ENCODE measurements at regions not wholly inside any gene's neighbourhood (a gene's known extent, or its start where the extent isn't known, plus 50 kb on each side); places are given as distances from the start of the nearest gene placed in this dataset.

DNA sequence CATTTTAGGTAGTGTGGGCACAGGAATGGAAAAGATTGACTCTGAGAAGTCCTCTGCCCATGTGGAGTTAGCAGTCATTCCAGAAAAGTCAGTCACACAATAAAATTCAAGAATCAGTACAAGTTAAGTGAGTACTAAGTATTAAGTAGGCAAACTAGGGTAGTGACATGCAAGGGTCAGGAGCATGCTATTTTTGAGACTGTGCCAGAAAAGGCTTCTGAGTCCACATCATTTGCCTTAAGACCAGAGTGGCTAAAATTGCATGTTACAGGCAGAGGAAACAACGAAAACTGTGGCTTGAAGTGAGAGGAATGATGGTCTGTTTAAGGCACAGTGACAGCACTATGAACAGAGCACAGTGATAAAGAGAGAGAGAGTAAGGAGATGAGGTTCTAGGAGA, 108.9 kb downstream of the SLC6A15 start:
- Histone ChIP-seq H3K14ac (replicated peaks; ENCODE audit: low read depth, low read length) (no peak overlapping the region), H2BK20ac (ENCODE audit: low read depth, low read length) (no peak overlapping the region), H3K56ac (ENCODE audit: extremely low read depth, insufficient read depth, low read length) (no peak overlapping the region), H2AK9ac (replicated peaks; ENCODE audit: low read depth, low read length, poor library complexity) (no peak overlapping the region), H3K27me3 (ENCODE audit: control insufficient read depth, insufficient read depth, low read length) (no peaks in the 10 kb centered on the region), H3K4me2 (ENCODE audit: low read depth, low read length) (no peak overlapping the region), H3K4ac (ENCODE audit: low read depth, low read length) (no peak overlapping the region), H2BK15ac (ENCODE audit: low read depth, low read length) (no peak overlapping the region), H2BK120ac (ENCODE audit: low read depth, low read length) (no peak overlapping the region), H4K20me1 (ENCODE audit: insufficient read depth, low read length) (no peaks in the 10 kb centered on the region), H3K36me3 (ENCODE audit: control insufficient read depth, insufficient read depth, low read length) (no peaks in the 10 kb centered on the region), H3K9me1 (ENCODE audit: insufficient read depth, low read length) (no peaks in the 10 kb centered on the region), H3K9me3 (ENCODE audit: control insufficient read depth, insufficient read depth, low read length) (no peaks in the 10 kb centered on the region), H2AFZ (replicated peaks; ENCODE audit: low read length, poor library complexity) (no peak overlapping the region), H3K23ac (ENCODE audit: low read depth, low read length) (no peak overlapping the region), H3K18ac (ENCODE audit: low read depth, low read length) (no peak overlapping the region), H3K27ac (ENCODE audit: insufficient read depth, low read length) (no peak overlapping the region), H4K5ac (ENCODE audit: low read depth, low read length) (no peak overlapping the region), H2BK5ac (ENCODE audit: low read depth, low read length, poor library complexity, severe bottlenecking) (no peak overlapping the region), H3K9ac (ENCODE audit: low read depth, low read length) (no peak overlapping the region), H4K8ac (ENCODE audit: low read depth in 2 of 2, low read length in 2 of 2) (no peak overlapping the region), H2AK5ac (ENCODE audit: low read depth, low read length) (no peak overlapping the region), H3K4me3 (ENCODE audit: insufficient read depth, low read depth, low read length) (no peak overlapping the region), H4K91ac (ENCODE audit: insufficient read depth, low read depth, low read length) (no peak overlapping the region), H3K79me1 (ENCODE audit: low read depth in 1 of 2, low read length in 2 of 2) (no peaks in the 10 kb centered on the region), H3K4me1 (ENCODE audit: control insufficient read depth, insufficient read depth, low read length) (no peaks in the 10 kb centered on the region)
- ATAC-seq (ENCODE audit: low read depth), result no peak
- no peak for TF ChIP-seq BHLHE40 (IDR thresholded peaks at IDR 0.05; ENCODE audit: low read depth, low read length)
- TF ChIP-seq RAD21 (IDR thresholded peaks at IDR 0.05; ENCODE audit: low read length), result no peak
- no peak for TF ChIP-seq FOS (IDR thresholded peaks at IDR 0.05; ENCODE audit: low read depth, low read length)
- TF ChIP-seq MXI1 (IDR thresholded peaks at IDR 0.05; ENCODE audit: borderline replicate concordance, low read depth, low read length), result no peak
- TF ChIP-seq NFE2L2 (IDR thresholded peaks at IDR 0.05; ENCODE audit: low read depth, low read length), result no peak
- TF ChIP-seq RCOR1 (IDR thresholded peaks at IDR 0.05; ENCODE audit: insufficient replicate concordance, low read length), result no peak
- TF ChIP-seq, protein P1, sequence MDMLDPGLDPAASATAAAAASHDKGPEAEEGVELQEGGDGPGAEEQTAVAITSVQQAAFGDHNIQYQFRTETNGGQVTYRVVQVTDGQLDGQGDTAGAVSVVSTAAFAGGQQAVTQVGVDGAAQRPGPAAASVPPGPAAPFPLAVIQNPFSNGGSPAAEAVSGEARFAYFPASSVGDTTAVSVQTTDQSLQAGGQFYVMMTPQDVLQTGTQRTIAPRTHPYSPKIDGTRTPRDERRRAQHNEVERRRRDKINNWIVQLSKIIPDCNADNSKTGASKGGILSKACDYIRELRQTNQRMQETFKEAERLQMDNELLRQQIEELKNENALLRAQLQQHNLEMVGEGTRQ (IDR thresholded peaks at IDR 0.05; ENCODE audit: low read depth, low read length), result no peak
- no peak for TF ChIP-seq MAZ (IDR thresholded peaks at IDR 0.05; ENCODE audit: borderline replicate concordance, low read depth, low read length)
- no peak for TF ChIP-seq CHD1 (IDR thresholded peaks at IDR 0.05; ENCODE audit: low read depth, low read length)
- no peak for TF ChIP-seq SMC3 (IDR thresholded peaks at IDR 0.05; ENCODE audit: low read depth, low read length)
- TF ChIP-seq POLR2A (IDR thresholded peaks at IDR 0.05; ENCODE audit: low read depth, low read length), result no peak
- TF ChIP-seq CEBPB (IDR thresholded peaks at IDR 0.05; ENCODE audit: low read depth, low read length), result no peak
- TF ChIP-seq, protein P2, sequence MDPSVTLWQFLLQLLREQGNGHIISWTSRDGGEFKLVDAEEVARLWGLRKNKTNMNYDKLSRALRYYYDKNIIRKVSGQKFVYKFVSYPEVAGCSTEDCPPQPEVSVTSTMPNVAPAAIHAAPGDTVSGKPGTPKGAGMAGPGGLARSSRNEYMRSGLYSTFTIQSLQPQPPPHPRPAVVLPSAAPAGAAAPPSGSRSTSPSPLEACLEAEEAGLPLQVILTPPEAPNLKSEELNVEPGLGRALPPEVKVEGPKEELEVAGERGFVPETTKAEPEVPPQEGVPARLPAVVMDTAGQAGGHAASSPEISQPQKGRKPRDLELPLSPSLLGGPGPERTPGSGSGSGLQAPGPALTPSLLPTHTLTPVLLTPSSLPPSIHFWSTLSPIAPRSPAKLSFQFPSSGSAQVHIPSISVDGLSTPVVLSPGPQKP (IDR thresholded peaks at IDR 0.05; ENCODE audit: borderline replicate concordance, low read depth, low read length), result no peak
- no peak for TF ChIP-seq RFX5 (IDR thresholded peaks at IDR 0.05; ENCODE audit: low read depth, low read length)
- no peak for TF ChIP-seq MAFK (IDR thresholded peaks at IDR 0.05; ENCODE audit: low read depth, low read length)
- TF ChIP-seq, protein P3, sequence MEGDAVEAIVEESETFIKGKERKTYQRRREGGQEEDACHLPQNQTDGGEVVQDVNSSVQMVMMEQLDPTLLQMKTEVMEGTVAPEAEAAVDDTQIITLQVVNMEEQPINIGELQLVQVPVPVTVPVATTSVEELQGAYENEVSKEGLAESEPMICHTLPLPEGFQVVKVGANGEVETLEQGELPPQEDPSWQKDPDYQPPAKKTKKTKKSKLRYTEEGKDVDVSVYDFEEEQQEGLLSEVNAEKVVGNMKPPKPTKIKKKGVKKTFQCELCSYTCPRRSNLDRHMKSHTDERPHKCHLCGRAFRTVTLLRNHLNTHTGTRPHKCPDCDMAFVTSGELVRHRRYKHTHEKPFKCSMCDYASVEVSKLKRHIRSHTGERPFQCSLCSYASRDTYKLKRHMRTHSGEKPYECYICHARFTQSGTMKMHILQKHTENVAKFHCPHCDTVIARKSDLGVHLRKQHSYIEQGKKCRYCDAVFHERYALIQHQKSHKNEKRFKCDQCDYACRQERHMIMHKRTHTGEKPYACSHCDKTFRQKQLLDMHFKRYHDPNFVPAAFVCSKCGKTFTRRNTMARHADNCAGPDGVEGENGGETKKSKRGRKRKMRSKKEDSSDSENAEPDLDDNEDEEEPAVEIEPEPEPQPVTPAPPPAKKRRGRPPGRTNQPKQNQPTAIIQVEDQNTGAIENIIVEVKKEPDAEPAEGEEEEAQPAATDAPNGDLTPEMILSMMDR (conservative IDR thresholded peaks at IDR 0.05; ENCODE audit: low read depth, low read length), result no peak
- CTCF ChIA-PET, result no interaction called here
- intact Hi-C loops (cut with micrococcal nuclease), result no loop called here
- POLR2A ChIA-PET (ENCODE audit: unreplicated experiment), result no interaction called here
- dilution Hi-C loops (cut with HindIII; ENCODE audit: low sequenced_read_pairs, unreplicated experiment), result no loop called here
- 38% methylated on average over 1 of the region's 1 CpG; no CpG with 5 or more reads in 1 of the 2 experiments for WGBS, 2 experiments (ENCODE audit: extremely low coverage in 2 of 2, insufficient read length in 1 of 2)
- in situ Hi-C loops (cut with MboI; ENCODE audit: low sequenced_read_pairs), result no loop called here
- no TSS peak for BruUV-seq (replicated peaks)
- DNase-seq, result no peak

Data from IMR-90 (cell line).